ENCODE measurements at regions not wholly inside any gene's neighbourhood (a gene's known extent, or its start where the extent isn't known, plus 50 kb on each side); places are given as distances from the start of the nearest gene placed in this dataset.

DNA sequence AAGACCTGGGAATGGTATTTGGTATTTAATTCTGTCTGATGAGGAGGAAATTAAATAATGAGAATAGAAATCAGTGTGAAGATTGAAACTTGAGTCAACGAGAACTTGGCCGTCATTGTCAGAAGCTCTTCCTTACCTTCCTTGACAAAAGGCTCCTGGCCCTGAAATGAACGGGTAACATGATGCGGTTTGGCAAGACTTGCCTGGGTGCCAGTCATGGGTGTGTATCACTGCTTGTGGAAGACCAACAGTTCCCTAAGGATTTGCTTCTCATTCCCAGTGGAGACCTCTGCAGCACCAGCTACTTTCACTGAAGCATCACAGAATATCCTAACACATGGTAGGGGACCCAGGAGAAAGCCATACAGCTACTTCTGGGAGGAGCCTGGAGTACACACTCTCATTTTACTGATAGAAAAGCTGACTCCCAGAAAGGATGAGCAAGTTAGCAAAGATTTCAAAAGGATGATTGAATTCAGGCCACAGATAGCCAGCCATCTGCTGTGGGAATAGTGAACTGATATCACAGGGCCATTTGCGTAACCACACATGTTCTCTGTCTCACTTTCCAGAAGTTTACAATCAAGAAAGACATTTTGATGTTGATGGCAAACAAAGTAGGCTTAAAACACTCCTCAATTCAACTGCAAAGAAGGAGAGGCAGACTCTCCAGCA, 258.1 kb upstream of the SALL1 start:
- no peaks in the 10 kb centered on the region for H3K9me3 ChIP-seq (ENCODE audit: low read depth)
- peaks cover 7% of the 10 kb centered on the region for H3K4me1 ChIP-seq (ENCODE audit: insufficient read depth)
- H3K4me2 ChIP-seq = no peak overlapping the region
- no peak overlapping the region for H3K27ac ChIP-seq
- H2AFZ ChIP-seq = no peak overlapping the region
- no peaks in the 10 kb centered on the region for H3K9me2 ChIP-seq (replicated peaks; ENCODE audit: insufficient read depth)
- no peaks in the 10 kb centered on the region for H3K27me3 ChIP-seq
- no peak for DNase-seq (ENCODE audit: low spot score)
- H4K20me1 ChIP-seq (ENCODE audit: insufficient read depth, poor library complexity, severe bottlenecking) = no peaks in the 10 kb centered on the region
- WGBS (ENCODE audit: low lambda C conversion rate, missing lambda C conversion rate) = 89% methylated on average over 5 of the region's 5 CpGs
- no peaks in the 10 kb centered on the region for H3K36me3 ChIP-seq (replicated peaks; ENCODE audit: insufficient read depth, low read depth)
- no peak for TF ChIP-seq CTCF (IDR thresholded peaks at IDR 0.05; ENCODE audit: poor library complexity)
- TF ChIP-seq EZH2phosphoT487 (IDR thresholded peaks at IDR 0.05; ENCODE audit: low read depth, severe bottlenecking, unreplicated experiment) = no peak
- no peak for TF ChIP-seq EZH2 (IDR thresholded peaks at IDR 0.05; ENCODE audit: borderline replicate concordance)
- no peaks in the 10 kb centered on the region for H3K79me2 ChIP-seq
- no peak overlapping the region for H3K4me3 ChIP-seq

GRCh38 chr16:51408357-51408756, 257.3 kb upstream of the SALL1 start:
- Histone ChIP-seq H3K4me2 (no peak overlapping the region), H3K27ac (no peak overlapping the region)
- 23% methylated on average over 4 of the region's 4 CpGs for WGBS (ENCODE audit: low lambda C conversion rate, missing lambda C conversion rate)

DNA sequence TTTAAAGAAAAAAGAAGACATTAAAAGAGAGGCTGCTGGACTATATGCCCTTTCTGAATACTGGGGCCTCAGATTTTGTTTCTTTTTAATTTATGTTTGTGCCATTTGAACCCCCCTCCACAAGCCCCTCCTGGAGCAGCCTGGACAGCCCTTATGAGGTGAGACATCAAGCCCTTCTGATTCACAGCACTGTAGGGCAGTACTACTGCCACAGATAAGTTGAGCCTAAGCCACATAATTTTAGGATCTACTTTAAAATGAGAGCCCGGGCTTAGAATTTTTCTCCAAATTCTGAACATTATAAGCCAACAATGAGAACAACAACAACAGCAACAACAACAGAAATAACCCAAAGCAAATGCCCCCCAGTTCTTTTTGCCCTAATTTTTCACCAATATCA, 256.9 kb upstream of the SALL1 start:
- Histone ChIP-seq H3K9me2 (replicated peaks; ENCODE audit: insufficient read depth) (no peaks in the 10 kb centered on the region), H3K9me3 (ENCODE audit: low read depth) (no peaks in the 10 kb centered on the region), H3K4me3 (no peak overlapping the region), H3K4me2 (no peak overlapping the region), H4K20me1 (ENCODE audit: insufficient read depth, poor library complexity, severe bottlenecking) (no peaks in the 10 kb centered on the region), H2AFZ (no peak overlapping the region), H3K27me3 (no peaks in the 10 kb centered on the region), H3K79me2 (no peaks in the 10 kb centered on the region), H3K4me1 (ENCODE audit: insufficient read depth) (peaks cover 7% of the 10 kb centered on the region), H3K36me3 (replicated peaks; ENCODE audit: insufficient read depth, low read depth) (no peaks in the 10 kb centered on the region), H3K27ac (peak overlapping the region; percentile 9)
- TF ChIP-seq EZH2 (IDR thresholded peaks at IDR 0.05; ENCODE audit: borderline replicate concordance) (no peak), EZH2phosphoT487 (IDR thresholded peaks at IDR 0.05; ENCODE audit: low read depth, severe bottlenecking, unreplicated experiment) (no peak), CTCF (IDR thresholded peaks at IDR 0.05; ENCODE audit: poor library complexity) (no peak)
- DNase-seq (ENCODE audit: low spot score) = no peak
- WGBS (ENCODE audit: low lambda C conversion rate, missing lambda C conversion rate) = 93% methylated on average over 1 of the region's 1 CpG

More at GRCh38 chr16:51408357-51408756, 257.3 kb upstream of the SALL1 start:
- Histone ChIP-seq H3K4me3 (no peak overlapping the region), H3K9me2 (replicated peaks; ENCODE audit: insufficient read depth) (no peaks in the 10 kb centered on the region), H2AFZ (no peak overlapping the region), H3K27me3 (no peaks in the 10 kb centered on the region), H3K4me1 (ENCODE audit: insufficient read depth) (peaks cover 7% of the 10 kb centered on the region), H3K79me2 (no peaks in the 10 kb centered on the region), H4K20me1 (ENCODE audit: insufficient read depth, poor library complexity, severe bottlenecking) (no peaks in the 10 kb centered on the region), H3K9me3 (ENCODE audit: low read depth) (no peaks in the 10 kb centered on the region), H3K36me3 (replicated peaks; ENCODE audit: insufficient read depth, low read depth) (no peaks in the 10 kb centered on the region)
- no peak for DNase-seq (ENCODE audit: low spot score)
- no peak for TF ChIP-seq CTCF (IDR thresholded peaks at IDR 0.05; ENCODE audit: poor library complexity)
- TF ChIP-seq EZH2 (IDR thresholded peaks at IDR 0.05; ENCODE audit: borderline replicate concordance) = no peak
- TF ChIP-seq EZH2phosphoT487 (IDR thresholded peaks at IDR 0.05; ENCODE audit: low read depth, severe bottlenecking, unreplicated experiment) = no peak
